ENCODE measurements at regions not wholly inside any gene's neighbourhood (a gene's known extent, or its start where the extent isn't known, plus 50 kb on each side); places are given as distances from the start of the nearest gene placed in this dataset.
"Not testable (repeated sequence)": the region's sequence is repeated elsewhere in the genome, so short reads cannot be mapped to it uniquely, and the experiment has no call there.

DNA sequence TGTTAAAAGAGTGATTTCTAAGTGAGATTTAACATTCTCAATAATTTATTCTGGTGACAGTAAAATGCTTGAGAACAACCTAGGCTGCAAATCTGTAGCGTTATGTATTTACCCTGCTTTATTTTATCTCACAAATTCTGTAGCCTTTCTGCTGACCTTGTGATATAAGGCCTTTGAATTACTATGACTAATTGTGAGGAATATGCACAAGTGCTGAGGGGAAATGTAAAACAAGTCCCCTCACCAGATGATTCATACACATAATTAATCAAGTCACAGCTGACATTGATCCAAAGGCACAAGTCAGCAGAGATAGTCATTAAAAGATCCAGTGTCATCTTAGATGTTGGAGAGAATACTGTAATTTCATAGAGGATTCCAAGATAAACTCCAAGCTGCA lies 992.7 kb upstream of the USP15 start:
- TF ChIP-seq CTCF (IDR thresholded peaks at IDR 0.05) = no peak
- Histone ChIP-seq H3K9me3 (no peaks in the 10 kb centered on the region), H3K27ac (no peak overlapping the region), H3K27me3 (no peaks in the 10 kb centered on the region), H3K36me3 (no peaks in the 10 kb centered on the region), H3K4me1 (ENCODE audit: control insufficient read depth in 1 of 2, insufficient read depth in 1 of 2, low read depth in 1 of 2, low read length in 1 of 2) (no peaks in the 10 kb centered on the region), H3K4me3 (ENCODE audit: low read depth in 1 of 2, low read length in 1 of 2) (no peak overlapping the region)

GRCh38 chr12:61272441-61272840 lies 987.8 kb upstream of the USP15 start:
- H3K4me3 ChIP-seq (ENCODE audit: low read depth in 1 of 2, low read length in 1 of 2) = no peak overlapping the region
- no peaks in the 10 kb centered on the region for H3K9me3 ChIP-seq
- H3K27me3 ChIP-seq = no peaks in the 10 kb centered on the region
- no peak overlapping the region for H3K27ac ChIP-seq
- H3K36me3 ChIP-seq = no peaks in the 10 kb centered on the region
- no peak for TF ChIP-seq CTCF (IDR thresholded peaks at IDR 0.05)
- H3K4me1 ChIP-seq (ENCODE audit: control insufficient read depth in 1 of 2, insufficient read depth in 1 of 2, low read depth in 1 of 2, low read length in 1 of 2) = no peaks in the 10 kb centered on the region

- Histone ChIP-seq H3K4me1 (ENCODE audit: control insufficient read depth in 1 of 2, insufficient read depth in 1 of 2, low read depth in 1 of 2, low read length in 1 of 2) (no peaks in the 10 kb centered on the region), H3K9me3 (peaks cover 4% of the 10 kb centered on the region), H3K27ac (no peak overlapping the region), H3K27me3 (no peaks in the 10 kb centered on the region), H3K4me3 (ENCODE audit: low read depth in 1 of 2, low read length in 1 of 2) (no peak overlapping the region), H3K36me3 (no peaks in the 10 kb centered on the region)
- TF ChIP-seq CTCF (IDR thresholded peaks at IDR 0.05) = no peak
Observed at GRCh38 chr12:61282790-61283575, 977.2 kb upstream of the USP15 start.

GRCh38 chr12:61290473-61290872 lies 969.7 kb upstream of the USP15 start:
- Histone ChIP-seq H3K36me3 (no peaks in the 10 kb centered on the region), H3K27ac (no peak overlapping the region), H3K4me3 (ENCODE audit: low read depth in 1 of 2, low read length in 1 of 2) (no peak overlapping the region), H3K9me3 (peaks cover 4% of the 10 kb centered on the region), H3K27me3 (no peaks in the 10 kb centered on the region), H3K4me1 (ENCODE audit: control insufficient read depth in 1 of 2, insufficient read depth in 1 of 2, low read depth in 1 of 2, low read length in 1 of 2) (no peaks in the 10 kb centered on the region)
- TF ChIP-seq CTCF (IDR thresholded peaks at IDR 0.05) = no peak

- no peak for TF ChIP-seq CTCF (IDR thresholded peaks at IDR 0.05)
- Histone ChIP-seq H3K4me3 (ENCODE audit: low read depth in 1 of 2, low read length in 1 of 2) (no peak overlapping the region), H3K9me3 (peaks cover 4% of the 10 kb centered on the region), H3K27ac (no peak overlapping the region), H3K36me3 (no peaks in the 10 kb centered on the region), H3K27me3 (no peaks in the 10 kb centered on the region), H3K4me1 (ENCODE audit: control insufficient read depth in 1 of 2, insufficient read depth in 1 of 2, low read depth in 1 of 2, low read length in 1 of 2) (no peaks in the 10 kb centered on the region)
Observed at GRCh38 chr12:61291647-61292046, 968.6 kb upstream of the USP15 start.

- H3K4me3 ChIP-seq (ENCODE audit: low read depth in 1 of 2, low read length in 1 of 2); H3K36me3 ChIP-seq; H3K9me3 ChIP-seq; H3K27ac ChIP-seq; H3K4me1 ChIP-seq (ENCODE audit: control insufficient read depth in 1 of 2, insufficient read depth in 1 of 2, low read depth in 1 of 2, low read length in 1 of 2); H3K27me3 ChIP-seq: not testable (repeated sequence)
Observed at GRCh38 chr12:61294011-61294410, 966.2 kb upstream of the USP15 start.

All from neutrophil (primary cell).